KMS-11 (cell line): ENCODE measurements at regions not wholly inside any gene's neighbourhood (a gene's known extent, or its start where the extent isn't known, plus 50 kb on each side); places are given as distances from the start of the nearest gene placed in this dataset.

Experiments
- H2AFZ ChIP-seq: fragments of 200-600 bp; sonication (generic); 2 replicates; pipeline ENCODE4 v1.6.1; 2016; ENCODE audit warnings: antibody characterized with exemption, mixed run types, low read depth
- H3K27ac ChIP-seq: fragments of 200-600 bp; sonication (generic); 2 replicates; pipeline ENCODE4 v1.6.1; 2016; ENCODE audit warnings: mild to moderate bottlenecking, mixed run types
- H3K27me3 ChIP-seq: fragments of 200-600 bp; sonication (generic); 2 replicates; pipeline ENCODE4 v1.6.1; 2017; ENCODE audit warnings: mild to moderate bottlenecking, low read depth, mixed run types, moderate library complexity; ENCODE audit not compliant: insufficient read depth
- H3K36me3 ChIP-seq: fragments of 200-600 bp; sonication (generic); 2 replicates; pipeline ENCODE4 v1.6.1; 2017; ENCODE audit warnings: mild to moderate bottlenecking, mixed run types; ENCODE audit not compliant: insufficient read depth
- H3K4me1 ChIP-seq: fragments of 200-600 bp; sonication (generic); 2 replicates; pipeline ENCODE4 v1.6.1; 2016; ENCODE audit warnings: mild to moderate bottlenecking, low read depth, mixed run types; ENCODE audit not compliant: poor library complexity, severe bottlenecking
- H3K4me2 ChIP-seq: fragments of 200-600 bp; sonication (generic); 2 replicates; pipeline ENCODE4 v1.7.0; 2016; ENCODE audit warnings: mild to moderate bottlenecking, mixed run types
- H3K4me3 ChIP-seq: fragments of 200-600 bp; sonication (generic); IDR thresholded peaks from 2 replicates; pipeline ENCODE4 v1.6.1; 2017; ENCODE audit warnings: low read depth, low read length, mixed read lengths; ENCODE audit not compliant: insufficient read depth
- H3K79me2 ChIP-seq: fragments of 200-600 bp; sonication (generic); 2 replicates; pipeline ENCODE4 v1.6.1; 2016; ENCODE audit warnings: low read depth, mixed run types; ENCODE audit not compliant: insufficient read depth
- H3K9ac ChIP-seq: fragments of 200-600 bp; sonication (generic); 2 replicates; pipeline ENCODE4 v1.6.1; 2016; ENCODE audit warnings: mild to moderate bottlenecking, mixed run types
- H4K20me1 ChIP-seq: fragments of 200-600 bp; sonication (generic); 2 replicates; pipeline ENCODE4 v1.6.1; 2016; ENCODE audit warnings: mild to moderate bottlenecking, mixed run types; ENCODE audit not compliant: insufficient read depth
- TF ChIP-seq, protein P1 (sequence below): fragments of 200-600 bp; sonication (generic); conservative IDR thresholded peaks from 2 replicates; pipeline ENCODE4 v1.6.1; 2017; ENCODE audit warnings: low read depth, mild to moderate bottlenecking, antibody characterized with exemption, low read length, moderate library complexity, mixed read lengths

GRCh38 chr2:16094811-16095210 is 154.5 kb downstream of the MYCN start:
- TF ChIP-seq, protein P1, sequence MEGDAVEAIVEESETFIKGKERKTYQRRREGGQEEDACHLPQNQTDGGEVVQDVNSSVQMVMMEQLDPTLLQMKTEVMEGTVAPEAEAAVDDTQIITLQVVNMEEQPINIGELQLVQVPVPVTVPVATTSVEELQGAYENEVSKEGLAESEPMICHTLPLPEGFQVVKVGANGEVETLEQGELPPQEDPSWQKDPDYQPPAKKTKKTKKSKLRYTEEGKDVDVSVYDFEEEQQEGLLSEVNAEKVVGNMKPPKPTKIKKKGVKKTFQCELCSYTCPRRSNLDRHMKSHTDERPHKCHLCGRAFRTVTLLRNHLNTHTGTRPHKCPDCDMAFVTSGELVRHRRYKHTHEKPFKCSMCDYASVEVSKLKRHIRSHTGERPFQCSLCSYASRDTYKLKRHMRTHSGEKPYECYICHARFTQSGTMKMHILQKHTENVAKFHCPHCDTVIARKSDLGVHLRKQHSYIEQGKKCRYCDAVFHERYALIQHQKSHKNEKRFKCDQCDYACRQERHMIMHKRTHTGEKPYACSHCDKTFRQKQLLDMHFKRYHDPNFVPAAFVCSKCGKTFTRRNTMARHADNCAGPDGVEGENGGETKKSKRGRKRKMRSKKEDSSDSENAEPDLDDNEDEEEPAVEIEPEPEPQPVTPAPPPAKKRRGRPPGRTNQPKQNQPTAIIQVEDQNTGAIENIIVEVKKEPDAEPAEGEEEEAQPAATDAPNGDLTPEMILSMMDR = no peak
- no peak overlapping the region for H3K9ac ChIP-seq
- no peaks in the 10 kb centered on the region for H3K4me1 ChIP-seq
- H3K79me2 ChIP-seq = no peaks in the 10 kb centered on the region
- no peaks in the 10 kb centered on the region for H3K27me3 ChIP-seq
- no peaks in the 10 kb centered on the region for H3K36me3 ChIP-seq
- H4K20me1 ChIP-seq = no peaks in the 10 kb centered on the region
- H2AFZ ChIP-seq = no peak overlapping the region
- H3K27ac ChIP-seq = no peak overlapping the region
- no peak overlapping the region for H3K4me3 ChIP-seq
- no peak overlapping the region for H3K4me2 ChIP-seq

DNA sequence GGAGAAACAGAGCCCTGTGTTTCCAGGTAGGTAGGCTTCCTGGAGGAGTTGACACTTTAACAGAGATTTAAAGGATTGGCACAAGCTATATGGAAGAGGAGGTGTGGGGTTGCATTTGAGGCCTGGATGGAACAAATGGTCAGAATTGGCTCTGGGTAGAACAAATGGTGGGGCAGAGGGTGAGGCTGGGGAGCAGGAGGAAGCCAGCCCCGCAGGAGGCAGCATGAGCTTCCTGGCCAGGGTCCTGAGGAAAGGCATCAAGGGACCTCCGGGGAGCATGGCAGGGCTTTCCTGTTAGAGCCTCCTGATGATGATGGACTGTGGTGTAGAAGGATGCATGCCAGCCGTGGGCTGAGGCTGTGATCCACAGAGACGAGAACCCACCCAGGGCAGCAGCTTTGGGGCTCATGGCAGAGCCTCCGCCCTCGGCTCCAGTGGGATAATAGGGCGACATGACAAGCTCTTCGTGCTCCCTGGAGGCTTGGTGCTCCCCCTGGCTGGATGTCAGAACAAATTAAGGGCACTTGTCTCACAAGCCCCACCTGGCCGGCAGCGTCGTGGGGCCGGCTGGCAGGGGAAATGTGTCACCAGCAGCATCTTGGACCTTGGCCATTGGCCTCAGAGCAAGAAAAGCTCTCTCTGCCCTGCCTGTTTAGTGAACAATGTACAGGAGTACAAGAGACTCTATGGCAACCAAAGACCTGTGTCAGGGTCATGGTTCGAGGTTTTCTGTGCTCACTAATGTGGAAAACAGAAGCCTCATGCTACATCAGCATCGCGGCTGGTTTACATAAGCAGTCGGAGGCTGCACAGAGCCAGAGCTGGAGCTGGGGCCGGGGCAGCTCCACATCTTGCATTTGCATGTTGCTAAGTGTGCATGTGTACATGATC is 153.5 kb downstream of the MYCN start:
- Histone ChIP-seq H3K36me3 (no peaks in the 10 kb centered on the region), H3K4me3 (no peak overlapping the region), H4K20me1 (no peaks in the 10 kb centered on the region), H3K27ac (no peak overlapping the region), H2AFZ (no peak overlapping the region), H3K4me2 (no peak overlapping the region), H3K4me1 (no peaks in the 10 kb centered on the region), H3K9ac (no peak overlapping the region), H3K79me2 (no peaks in the 10 kb centered on the region), H3K27me3 (no peaks in the 10 kb centered on the region)
- TF ChIP-seq, protein P1 = no peak

GRCh38 chr2:16092861-16093638 is 152.7 kb downstream of the MYCN start:
- Histone ChIP-seq H2AFZ (no peak overlapping the region), H3K9ac (no peak overlapping the region), H4K20me1 (no peaks in the 10 kb centered on the region), H3K79me2 (no peaks in the 10 kb centered on the region), H3K27me3 (no peaks in the 10 kb centered on the region), H3K4me2 (no peak overlapping the region), H3K36me3 (no peaks in the 10 kb centered on the region), H3K4me3 (no peak overlapping the region), H3K4me1 (no peaks in the 10 kb centered on the region), H3K27ac (no peak overlapping the region)
- TF ChIP-seq, protein P1 = no peak

DNA sequence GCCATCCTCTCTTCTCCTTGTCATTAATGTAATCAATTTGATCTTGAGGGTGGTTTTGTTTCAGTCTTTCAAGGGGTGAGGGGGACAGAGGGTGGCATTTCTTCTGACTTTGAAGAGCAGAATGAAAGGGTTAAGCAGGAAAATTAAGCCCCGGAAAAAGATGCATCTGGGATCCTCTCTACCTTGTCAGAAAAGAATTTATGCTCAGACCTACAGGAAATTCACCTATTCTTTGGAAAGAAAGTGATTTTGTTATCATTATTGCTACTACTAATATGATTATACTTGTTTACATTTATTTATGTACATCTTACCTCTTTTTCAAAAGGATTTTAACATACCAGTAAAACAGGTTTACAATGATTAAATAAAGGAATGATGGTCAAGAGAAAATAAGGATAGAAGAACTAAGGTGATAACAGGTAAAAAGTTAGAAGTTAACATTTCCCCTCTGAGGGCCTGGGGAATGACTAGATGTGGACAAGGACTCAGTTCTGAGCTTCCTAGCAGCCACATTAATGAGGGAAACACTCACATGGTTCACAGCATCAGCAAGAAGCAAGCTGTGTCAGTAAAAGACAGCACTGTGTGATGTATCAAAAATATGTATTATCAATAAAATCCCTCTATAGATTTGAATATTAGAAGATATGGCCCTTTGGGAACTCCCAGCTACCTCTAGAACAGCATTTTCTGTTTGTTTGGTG is 151.4 kb downstream of the MYCN start:
- Histone ChIP-seq H3K36me3 (no peaks in the 10 kb centered on the region), H3K79me2 (no peaks in the 10 kb centered on the region), H3K27me3 (no peaks in the 10 kb centered on the region), H3K27ac (no peak overlapping the region), H3K4me3 (no peak overlapping the region), H2AFZ (no peak overlapping the region), H4K20me1 (no peaks in the 10 kb centered on the region), H3K9ac (no peak overlapping the region), H3K4me1 (no peaks in the 10 kb centered on the region), H3K4me2 (no peak overlapping the region)
- TF ChIP-seq, protein P1 = no peak
